ENCODE measurements at regions not wholly inside any gene's neighbourhood (a gene's known extent, or its start where the extent isn't known, plus 50 kb on each side); places are given as distances from the start of the nearest gene placed in this dataset.

DNA sequence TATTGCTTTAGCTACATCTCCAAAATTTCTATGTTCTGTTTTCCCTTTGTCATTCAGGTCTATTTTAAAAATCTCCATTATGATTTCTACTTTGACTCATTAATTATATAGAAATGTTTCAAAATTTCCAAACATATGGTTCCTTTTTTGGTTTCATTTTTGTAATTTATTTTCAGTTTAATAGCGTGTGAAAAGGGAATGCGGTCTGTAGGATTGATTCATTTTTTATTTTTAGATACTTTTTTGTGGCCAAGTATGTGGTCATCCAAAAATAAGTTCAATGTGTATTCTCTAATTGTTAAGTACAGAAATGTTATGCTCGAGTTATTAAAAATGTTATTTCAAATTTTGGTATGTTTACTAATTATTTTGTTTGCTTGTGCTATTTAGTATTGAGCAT lies 72.5 kb upstream of the ANKRD1 start:
- H3K9me3 Mint-ChIP-seq (ENCODE audit: unreplicated experiment), result no peaks in the 10 kb centered on the region
- TF ChIP-seq, protein P1, sequence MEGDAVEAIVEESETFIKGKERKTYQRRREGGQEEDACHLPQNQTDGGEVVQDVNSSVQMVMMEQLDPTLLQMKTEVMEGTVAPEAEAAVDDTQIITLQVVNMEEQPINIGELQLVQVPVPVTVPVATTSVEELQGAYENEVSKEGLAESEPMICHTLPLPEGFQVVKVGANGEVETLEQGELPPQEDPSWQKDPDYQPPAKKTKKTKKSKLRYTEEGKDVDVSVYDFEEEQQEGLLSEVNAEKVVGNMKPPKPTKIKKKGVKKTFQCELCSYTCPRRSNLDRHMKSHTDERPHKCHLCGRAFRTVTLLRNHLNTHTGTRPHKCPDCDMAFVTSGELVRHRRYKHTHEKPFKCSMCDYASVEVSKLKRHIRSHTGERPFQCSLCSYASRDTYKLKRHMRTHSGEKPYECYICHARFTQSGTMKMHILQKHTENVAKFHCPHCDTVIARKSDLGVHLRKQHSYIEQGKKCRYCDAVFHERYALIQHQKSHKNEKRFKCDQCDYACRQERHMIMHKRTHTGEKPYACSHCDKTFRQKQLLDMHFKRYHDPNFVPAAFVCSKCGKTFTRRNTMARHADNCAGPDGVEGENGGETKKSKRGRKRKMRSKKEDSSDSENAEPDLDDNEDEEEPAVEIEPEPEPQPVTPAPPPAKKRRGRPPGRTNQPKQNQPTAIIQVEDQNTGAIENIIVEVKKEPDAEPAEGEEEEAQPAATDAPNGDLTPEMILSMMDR (IDR thresholded peaks at IDR 0.05; ENCODE audit: partially characterized antibody, unreplicated experiment), result no peak
- no peaks in the 10 kb centered on the region for H3K27me3 Mint-ChIP-seq (ENCODE audit: unreplicated experiment)
- H3K4me3 Mint-ChIP-seq (ENCODE audit: unreplicated experiment), result no peak overlapping the region
- H3K27ac Mint-ChIP-seq (ENCODE audit: unreplicated experiment), result no peak overlapping the region
- DNase-seq, result no peak
- H3K36me3 Mint-ChIP-seq (ENCODE audit: unreplicated experiment), result no peaks in the 10 kb centered on the region
- no peaks in the 10 kb centered on the region for H3K4me1 Mint-ChIP-seq (ENCODE audit: low read depth, unreplicated experiment)

DNA sequence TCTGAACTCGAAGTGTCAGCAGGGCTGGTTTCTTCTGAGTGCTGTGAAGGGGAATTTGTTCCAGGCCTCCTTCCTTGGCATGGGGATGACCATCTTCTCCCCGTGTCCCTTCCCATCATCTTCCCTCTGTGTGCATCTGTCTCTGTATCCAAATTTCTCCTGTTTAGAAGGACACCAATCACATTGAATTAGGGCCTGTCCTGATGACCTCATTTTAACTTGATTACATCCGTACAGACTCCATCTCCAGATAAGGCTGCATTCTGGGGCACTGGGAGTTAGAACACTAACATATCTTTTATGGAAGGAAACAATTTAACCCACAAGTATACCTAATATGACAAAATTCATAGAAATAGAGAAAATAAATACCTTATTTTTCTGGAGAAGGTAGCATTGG lies 76.8 kb upstream of the ANKRD1 start:
- Mint-ChIP-seq H3K27me3 (ENCODE audit: unreplicated experiment) (no peaks in the 10 kb centered on the region), H3K27ac (ENCODE audit: unreplicated experiment) (no peak overlapping the region), H3K9me3 (ENCODE audit: unreplicated experiment) (no peaks in the 10 kb centered on the region), H3K4me1 (ENCODE audit: low read depth, unreplicated experiment) (no peaks in the 10 kb centered on the region), H3K4me3 (ENCODE audit: unreplicated experiment) (no peak overlapping the region), H3K36me3 (ENCODE audit: unreplicated experiment) (no peaks in the 10 kb centered on the region)
- TF ChIP-seq, protein P1 (IDR thresholded peaks at IDR 0.05; ENCODE audit: partially characterized antibody, unreplicated experiment), result no peak
- no peak for DNase-seq

DNA sequence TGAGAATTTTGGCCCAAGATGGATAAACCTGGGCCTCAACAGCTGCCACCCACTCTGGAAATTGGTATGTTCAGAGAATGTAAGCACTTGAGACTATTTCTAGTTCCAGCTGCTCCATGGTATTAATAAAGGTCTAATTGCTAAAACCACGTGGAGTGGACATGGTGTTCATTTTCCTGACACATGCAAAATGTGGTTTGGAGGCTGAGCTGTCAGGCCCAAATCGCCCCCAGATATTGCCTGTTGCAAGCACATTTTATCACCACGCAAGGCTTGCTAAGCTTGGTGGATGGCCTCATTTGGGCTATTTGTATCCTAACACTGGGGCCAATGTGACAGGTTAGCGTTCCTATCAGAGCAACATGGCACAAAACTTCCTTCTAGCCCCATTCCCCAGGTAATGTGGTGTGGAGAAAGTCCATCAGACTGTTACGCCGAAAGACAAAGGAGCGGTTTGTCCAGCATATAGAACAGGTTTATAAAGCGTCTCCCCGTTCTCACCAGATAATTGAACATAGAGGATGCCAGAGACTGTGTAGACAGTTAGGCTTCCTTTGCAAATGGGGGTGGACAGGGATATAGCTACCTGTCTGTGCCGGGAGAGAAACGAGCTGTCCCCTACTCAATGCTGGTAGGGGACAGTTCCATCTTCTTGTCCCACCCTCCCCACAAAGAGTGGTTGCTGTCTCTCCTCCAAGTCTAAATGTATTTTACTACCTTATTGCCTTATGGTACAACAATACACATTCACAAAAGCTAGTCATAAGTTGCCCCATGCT lies 78.0 kb upstream of the ANKRD1 start:
- TF ChIP-seq, protein P1 (IDR thresholded peaks at IDR 0.05; ENCODE audit: partially characterized antibody, unreplicated experiment), result no peak
- no peaks in the 10 kb centered on the region for H3K9me3 Mint-ChIP-seq (ENCODE audit: unreplicated experiment)
- H3K4me3 Mint-ChIP-seq (ENCODE audit: unreplicated experiment), result no peak overlapping the region
- H3K27ac Mint-ChIP-seq (ENCODE audit: unreplicated experiment), result no peak overlapping the region
- H3K36me3 Mint-ChIP-seq (ENCODE audit: unreplicated experiment), result no peaks in the 10 kb centered on the region
- no peak for DNase-seq
- no peaks in the 10 kb centered on the region for H3K27me3 Mint-ChIP-seq (ENCODE audit: unreplicated experiment)
- no peaks in the 10 kb centered on the region for H3K4me1 Mint-ChIP-seq (ENCODE audit: low read depth, unreplicated experiment)

DNA sequence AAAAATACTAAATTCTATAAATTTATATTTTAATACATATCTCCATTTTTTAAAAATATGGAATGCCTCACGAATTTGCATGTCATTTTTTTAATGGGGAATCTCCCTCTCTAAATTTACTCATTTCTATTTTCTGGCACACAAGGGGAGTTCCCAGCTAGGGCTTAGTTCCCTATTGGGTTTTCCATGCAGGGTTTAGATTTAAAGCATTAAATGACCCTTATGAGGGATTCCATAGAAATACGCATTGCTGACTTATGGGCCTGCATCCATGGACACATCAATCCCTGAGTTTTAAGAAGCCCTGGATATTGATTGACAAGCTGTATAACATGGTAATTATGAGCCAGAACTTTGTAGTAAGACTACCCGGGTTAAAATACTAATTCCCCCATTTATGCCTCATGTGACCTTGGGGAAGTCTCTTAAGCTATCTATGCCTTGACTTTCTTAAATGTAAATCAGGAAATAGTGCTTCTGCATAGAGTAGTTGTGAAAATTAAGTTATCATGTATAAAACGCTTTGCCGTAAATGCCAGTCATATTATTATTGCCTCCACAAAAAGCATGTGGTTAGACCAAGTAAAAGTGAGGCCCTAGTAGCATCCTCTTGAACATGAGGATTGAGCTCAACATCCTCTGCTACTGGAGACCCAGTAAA lies 78.8 kb upstream of the ANKRD1 start:
- Mint-ChIP-seq H3K4me1 (ENCODE audit: low read depth, unreplicated experiment) (no peaks in the 10 kb centered on the region), H3K36me3 (ENCODE audit: unreplicated experiment) (no peaks in the 10 kb centered on the region), H3K27ac (ENCODE audit: unreplicated experiment) (no peak overlapping the region), H3K4me3 (ENCODE audit: unreplicated experiment) (no peak overlapping the region), H3K27me3 (ENCODE audit: unreplicated experiment) (no peaks in the 10 kb centered on the region), H3K9me3 (ENCODE audit: unreplicated experiment) (no peaks in the 10 kb centered on the region)
- TF ChIP-seq, protein P1 (IDR thresholded peaks at IDR 0.05; ENCODE audit: partially characterized antibody, unreplicated experiment), result no peak
- no peak for DNase-seq

DNA sequence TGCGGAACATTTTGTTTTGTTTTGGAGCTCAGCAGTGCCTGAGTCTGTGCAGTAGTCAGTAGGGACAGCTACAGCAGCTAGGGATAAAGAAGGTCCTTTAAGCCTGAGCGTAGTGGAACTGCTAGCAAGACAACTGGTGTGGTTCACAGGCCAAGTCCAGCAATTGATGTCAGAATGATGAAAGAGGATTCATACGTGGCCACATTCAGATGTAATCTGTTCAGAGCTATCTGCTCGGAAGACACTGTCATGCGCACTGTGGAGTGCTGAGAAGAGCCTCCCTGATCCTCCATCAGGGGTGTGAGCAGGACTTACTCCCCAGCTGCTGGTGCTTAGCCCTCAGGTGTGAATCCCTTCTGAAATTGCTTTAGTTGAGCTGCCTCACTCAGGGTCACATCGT lies 79.6 kb upstream of the ANKRD1 start:
- TF ChIP-seq, protein P1 (IDR thresholded peaks at IDR 0.05; ENCODE audit: partially characterized antibody, unreplicated experiment), result no peak
- no peaks in the 10 kb centered on the region for H3K27me3 Mint-ChIP-seq (ENCODE audit: unreplicated experiment)
- no peak overlapping the region for H3K27ac Mint-ChIP-seq (ENCODE audit: unreplicated experiment)
- no peak for DNase-seq
- H3K4me1 Mint-ChIP-seq (ENCODE audit: low read depth, unreplicated experiment), result no peaks in the 10 kb centered on the region
- H3K36me3 Mint-ChIP-seq (ENCODE audit: unreplicated experiment), result no peaks in the 10 kb centered on the region
- peaks cover 2% of the 10 kb centered on the region for H3K9me3 Mint-ChIP-seq (ENCODE audit: unreplicated experiment)
- H3K4me3 Mint-ChIP-seq (ENCODE audit: unreplicated experiment), result no peak overlapping the region

All from glutamatergic neuron (in vitro differentiated cells).